Ovary (tissue), 7 donors: ENCODE measurements at regions not wholly inside any gene's neighbourhood (a gene's known extent, or its start where the extent isn't known, plus 50 kb on each side); places are given as distances from the start of the nearest gene placed in this dataset.
"Not testable (repeated sequence)": the region's sequence is repeated elsewhere in the genome, so short reads cannot be mapped to it uniquely, and the experiment has no call there.

Experiments
- DNase-seq, 5 donors: peaks; one replicate each; pipeline ENCODE4 v3.0.0-alpha.2; 2019 to 2020
- H3K27ac ChIP-seq, 2 donors: fragments of 200-600 bp; one replicate each; pipeline versions ENCODE4 v1.5.1 to v1.8.0; 2019 to 2022
- H3K27me3 ChIP-seq: fragments of 200-600 bp; one replicate; pipeline ENCODE4 v1.8.0; 2022
- H3K36me3 ChIP-seq: fragments of 200-600 bp; sonication (generic); one replicate; pipeline ENCODE4 v1.5.1; 2019
- H3K4me1 ChIP-seq: one replicate; pipeline ENCODE4 v1.8.1; 2013; ENCODE audit warnings: mild to moderate bottlenecking, moderate library complexity; ENCODE audit not compliant: insufficient read depth
- H3K4me3 ChIP-seq: fragments of 200-600 bp; sonication (generic); one replicate; pipeline ENCODE4 v1.5.1; 2017
- H3K9me3 ChIP-seq, 2 donors: fragments of 200-600 bp in 1 of 2; sonication (generic) in 1 of 2; one replicate each; pipeline versions ENCODE4 v1.5.1 to v1.8.1; 2013 to 2019; ENCODE audit warnings: mild to moderate bottlenecking in 1 of 2, moderate library complexity in 1 of 2
- EP300 ChIP-seq: sonication (generic); formaldehyde crosslinking; IDR thresholded peaks from one replicate; pipeline ENCODE4 v1.6.1; 2017; ENCODE audit warnings: antibody characterized with exemption
- POLR2A ChIP-seq: fragments of 450-650 bp; IDR thresholded peaks from one replicate; pipeline ENCODE4 v1.6.1; 2017; ENCODE audit warnings: antibody characterized with exemption, mild to moderate bottlenecking, moderate library complexity
- WGBS, 3 donors: extraction: QIAGEN DNeasy Blood & Tissue Kit in 1 of 3; methylation state at CpG; one replicate each; pipeline versions ENCODE4 v1.1.5 to v1.1.7; 2013 to 2017; 5-methylcytosine and 5-hydroxymethylcytosine counted together
- intact Hi-C, 4 donors: fragments of 100-400 bp; cut with DNase I; formaldehyde crosslinking; loops; one replicate each; pipeline versions ENCODE4 v1.11.0 to v1.15.1; 2022 to 2023
- TF ChIP-seq, protein P1 (sequence below), 3 donors: fragments of 450-650 bp in 2 of 3; fragments of 200-600 bp in 1 of 3; IDR thresholded peaks; one replicate each; pipeline versions ENCODE4 v1.5.1 to v1.8.0; 2016 to 2022; ENCODE audit warnings: antibody characterized with exemption in 3 of 3, mild to moderate bottlenecking in 1 of 3
- donor health status: DM: no; HTN: no; CAD: no; lungs with moderate emphysema.
- donor health status: DM: no; HTN: no; CAD: no.
- donor health status: Bipolar disorder and iron deficiency.
- donor health status: DM: no; HTN: no; CAD: no.
- donor health status: DM: yes; HTN: yes; CAD: no.

DNA sequence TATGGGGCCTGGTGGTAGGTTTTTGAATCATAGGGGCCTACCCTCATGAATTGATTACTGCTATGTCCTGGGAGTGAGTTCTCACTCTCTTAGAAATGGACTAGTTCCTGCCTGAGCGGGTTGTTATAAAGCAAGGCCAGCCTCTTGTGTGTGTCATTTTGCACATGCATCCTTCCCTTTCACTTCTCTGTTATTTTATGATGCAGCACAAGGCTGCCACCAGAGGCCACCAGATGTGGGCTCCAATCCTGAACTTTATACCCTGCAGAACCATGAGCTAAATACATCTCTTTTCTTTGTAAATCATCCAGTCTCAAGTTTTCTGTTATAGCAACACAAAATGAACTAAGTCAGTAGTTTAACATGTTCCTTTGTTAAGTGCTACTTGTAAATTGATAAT, 251.4 kb downstream of the BLID start:
- H3K36me3 ChIP-seq: no peaks in the 10 kb centered on the region
- H3K27ac ChIP-seq: no peak overlapping the region
- no peak for TF ChIP-seq EP300
- TF ChIP-seq, protein P1, sequence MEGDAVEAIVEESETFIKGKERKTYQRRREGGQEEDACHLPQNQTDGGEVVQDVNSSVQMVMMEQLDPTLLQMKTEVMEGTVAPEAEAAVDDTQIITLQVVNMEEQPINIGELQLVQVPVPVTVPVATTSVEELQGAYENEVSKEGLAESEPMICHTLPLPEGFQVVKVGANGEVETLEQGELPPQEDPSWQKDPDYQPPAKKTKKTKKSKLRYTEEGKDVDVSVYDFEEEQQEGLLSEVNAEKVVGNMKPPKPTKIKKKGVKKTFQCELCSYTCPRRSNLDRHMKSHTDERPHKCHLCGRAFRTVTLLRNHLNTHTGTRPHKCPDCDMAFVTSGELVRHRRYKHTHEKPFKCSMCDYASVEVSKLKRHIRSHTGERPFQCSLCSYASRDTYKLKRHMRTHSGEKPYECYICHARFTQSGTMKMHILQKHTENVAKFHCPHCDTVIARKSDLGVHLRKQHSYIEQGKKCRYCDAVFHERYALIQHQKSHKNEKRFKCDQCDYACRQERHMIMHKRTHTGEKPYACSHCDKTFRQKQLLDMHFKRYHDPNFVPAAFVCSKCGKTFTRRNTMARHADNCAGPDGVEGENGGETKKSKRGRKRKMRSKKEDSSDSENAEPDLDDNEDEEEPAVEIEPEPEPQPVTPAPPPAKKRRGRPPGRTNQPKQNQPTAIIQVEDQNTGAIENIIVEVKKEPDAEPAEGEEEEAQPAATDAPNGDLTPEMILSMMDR (IDR thresholded peaks at IDR 0.05): no peak
- TF ChIP-seq POLR2A: no peak
- no peaks in the 10 kb centered on the region for H3K4me1 ChIP-seq
- H3K27me3 ChIP-seq: no peaks in the 10 kb centered on the region
- no peak for DNase-seq
- H3K9me3 ChIP-seq: no peaks in the 10 kb centered on the region
- intact Hi-C loops: no loop called here
- WGBS, 3 donors: 89 to 96% (median 95%) methylated on average over 1 of the region's 1 CpG
- H3K4me3 ChIP-seq: no peak overlapping the region

DNA sequence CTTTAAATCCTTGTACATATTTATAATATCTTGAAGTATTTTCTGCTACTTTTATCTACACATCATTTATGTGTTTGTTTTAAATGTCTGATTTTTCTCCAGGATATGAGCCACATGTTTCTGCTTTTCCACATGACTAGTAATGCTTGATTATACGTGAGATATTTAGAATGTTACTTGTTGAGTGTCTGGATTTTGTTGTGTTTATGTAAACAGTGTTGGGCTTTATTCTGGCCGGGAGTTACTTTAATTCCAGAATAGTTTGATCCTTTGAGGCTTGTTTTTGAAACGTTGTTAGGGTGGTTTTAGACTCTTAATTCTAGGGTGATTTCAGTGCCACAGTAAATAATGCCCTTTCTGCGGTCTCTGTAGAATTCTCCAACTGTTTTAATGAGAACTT, 252.9 kb downstream of the BLID start:
- Histone ChIP-seq H3K4me3 (no peak overlapping the region), H3K36me3 (no peaks in the 10 kb centered on the region), H3K9me3 (no peaks in the 10 kb centered on the region), H3K27ac (no peak overlapping the region), H3K27me3 (no peaks in the 10 kb centered on the region), H3K4me1 (no peaks in the 10 kb centered on the region)
- intact Hi-C loops: no loop called here
- 82 to 89% (median 87%) methylated on average over 4 of the region's 4 CpGs for WGBS, 3 donors
- TF ChIP-seq, protein P1 (IDR thresholded peaks at IDR 0.05): no peak
- no peak for TF ChIP-seq EP300
- TF ChIP-seq POLR2A: no peak
- no peak for DNase-seq

DNA sequence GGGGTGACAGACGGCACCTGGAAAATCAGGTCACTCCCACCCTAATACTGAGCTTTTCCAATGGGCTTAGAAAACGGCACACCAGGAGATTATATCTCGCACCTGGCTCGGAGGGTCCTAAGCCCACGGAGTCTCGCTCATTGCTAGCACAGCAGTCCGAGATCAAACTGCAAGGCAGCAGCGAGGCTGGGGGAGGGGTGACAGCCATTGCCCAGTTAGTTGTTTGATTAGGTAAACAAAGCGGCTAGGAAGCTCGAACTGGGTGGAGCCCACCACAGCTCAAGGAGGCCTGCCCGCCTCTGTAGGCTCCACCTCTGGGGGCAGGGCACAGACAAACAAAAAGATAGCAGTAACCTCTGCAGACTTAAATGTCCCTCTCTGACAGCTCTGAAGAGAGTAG, 260.9 kb downstream of the BLID start:
- H3K27me3 ChIP-seq, H3K4me3 ChIP-seq, H3K36me3 ChIP-seq, intact Hi-C loops, DNase-seq, H3K4me1 ChIP-seq, H3K9me3 ChIP-seq, H3K27ac ChIP-seq: not testable (repeated sequence)
- 87 to 91% (median 88%) methylated on average over 10 to 11 of the region's 11 CpGs for WGBS, 3 donors

DNA sequence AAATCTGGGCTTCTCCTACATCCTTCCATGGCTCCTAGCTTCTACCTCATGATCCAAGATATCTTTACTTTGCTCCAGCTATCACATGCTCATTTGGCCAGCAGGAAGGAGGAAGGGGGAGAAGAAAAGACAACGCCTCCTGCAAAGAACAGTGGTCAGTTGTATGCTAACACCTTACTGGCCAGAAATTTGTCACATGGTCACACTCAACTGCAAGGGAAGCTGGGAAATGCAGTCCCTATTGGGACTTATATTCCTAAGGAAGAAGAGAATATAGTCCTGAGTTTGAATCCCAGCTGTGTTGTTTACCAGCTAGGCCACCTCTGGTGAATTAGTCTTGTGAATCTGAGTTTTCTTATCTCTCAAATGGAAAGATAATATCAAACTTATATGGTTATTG, 272.0 kb downstream of the BLID start:
- 92 to 100% (median 93%) methylated on average over 1 of the region's 1 CpG for WGBS, 3 donors
- Histone ChIP-seq H3K9me3 (no peaks in the 10 kb centered on the region), H3K27ac (no peak overlapping the region), H3K4me3 (no peak overlapping the region), H3K4me1 (peaks cover 2% of the 10 kb centered on the region), H3K36me3 (no peaks in the 10 kb centered on the region), H3K27me3 (no peaks in the 10 kb centered on the region)
- intact Hi-C loops: no loop called here
- DNase-seq: no peak
- TF ChIP-seq EP300: no peak
- TF ChIP-seq POLR2A: no peak
- TF ChIP-seq, protein P1 (IDR thresholded peaks at IDR 0.05): no peak

DNA sequence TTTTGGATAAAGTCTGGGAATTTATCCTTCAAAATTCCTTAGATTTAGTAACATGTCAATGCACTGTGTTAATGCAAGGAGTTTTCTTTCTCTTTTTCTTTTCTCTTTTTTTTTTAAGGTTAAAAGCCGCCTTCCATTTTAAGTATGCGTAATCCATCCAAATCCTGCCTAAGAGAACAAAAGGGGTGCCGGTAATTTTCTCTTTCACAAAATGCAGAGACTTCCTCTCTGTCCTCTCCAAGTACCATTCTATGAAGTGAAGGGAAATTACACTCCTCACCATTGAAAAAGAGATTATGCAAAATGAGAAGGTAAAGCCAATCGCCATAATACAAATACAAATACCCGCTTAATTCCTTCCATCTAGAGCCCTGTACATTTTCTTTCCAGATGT, 273.8 kb downstream of the BLID start:
- H3K9me3 ChIP-seq: no peaks in the 10 kb centered on the region
- H3K27me3 ChIP-seq: no peaks in the 10 kb centered on the region
- H3K36me3 ChIP-seq: no peaks in the 10 kb centered on the region
- intact Hi-C loops: no loop called here
- WGBS, 3 donors: 81 to 88% (median 86%) methylated on average over 5 of the region's 5 CpGs
- peaks cover 2% of the 10 kb centered on the region for H3K4me1 ChIP-seq
- no peak overlapping the region for H3K4me3 ChIP-seq
- no peak overlapping the region for H3K27ac ChIP-seq
- TF ChIP-seq POLR2A: no peak
- TF ChIP-seq, protein P1 (IDR thresholded peaks at IDR 0.05): no peak
- TF ChIP-seq EP300: no peak
- DNase-seq: no peak
